Sigmoid colon (tissue), 6 donors: ENCODE measurements at regions not wholly inside any gene's neighbourhood (a gene's known extent, or its start where the extent isn't known, plus 50 kb on each side); places are given as distances from the start of the nearest gene placed in this dataset.

Experiments
- DNase-seq: peaks from one replicate; pipeline ENCODE4 v3.0.0-alpha.2; 2019
- H3K27ac ChIP-seq, 4 donors: fragments of 200-600 bp; sonication (generic); one replicate each; pipeline ENCODE4 v1.5.1; 2016 to 2019; ENCODE audit warnings: mild to moderate bottlenecking in 1 of 4
- H3K27me3 ChIP-seq, 3 donors: fragments of 200-600 bp; sonication (generic); one replicate each; pipeline ENCODE4 v1.5.1; 2019; ENCODE audit warnings: mild to moderate bottlenecking in 1 of 3
- H3K36me3 ChIP-seq, 4 donors: fragments of 200-600 bp; sonication (generic); one replicate each; pipeline ENCODE4 v1.5.1; 2016 to 2019
- H3K4me1 ChIP-seq, 4 donors: fragments of 200-600 bp; sonication (generic); one replicate each; pipeline ENCODE4 v1.5.1; 2017 to 2019
- H3K4me3 ChIP-seq, 4 donors: fragments of 200-600 bp; sonication (generic); one replicate each; pipeline ENCODE4 v1.5.1; 2017 to 2019; ENCODE audit warnings: mild to moderate bottlenecking in 2 of 4, moderate library complexity in 1 of 4
- H3K9me3 ChIP-seq, 4 donors: fragments of 200-600 bp in 3 of 4; sonication (generic) in 3 of 4; one replicate each; pipeline versions ENCODE4 v1.5.1 to v1.6.1; 2013 to 2019
- CTCF ChIP-seq, 4 experiments: fragments of 450-650 bp in 3 of 4; fragments of 200-600 bp in 1 of 4; IDR thresholded peaks; one replicate each; pipeline ENCODE4 v1.5.1; 2016 to 2019; ENCODE audit warnings: antibody characterized with exemption in 4 of 4, mild to moderate bottlenecking in 3 of 4, moderate library complexity in 2 of 4
- EP300 ChIP-seq, 4 donors: sonication (generic); formaldehyde crosslinking; IDR thresholded peaks; one replicate each; pipeline ENCODE4 v1.6.1; 2017; ENCODE audit warnings: antibody characterized with exemption in 4 of 4
- POLR2A ChIP-seq, 2 donors: fragments of 450-650 bp; IDR thresholded peaks; one replicate each; pipeline ENCODE4 v1.6.1; 2016; ENCODE audit warnings: antibody characterized with exemption in 2 of 2, mild to moderate bottlenecking in 2 of 2, moderate library complexity in 2 of 2
- POLR2AphosphoS5 ChIP-seq, 4 donors: sonication (generic); formaldehyde crosslinking; IDR thresholded peaks; one replicate each; pipeline ENCODE4 v1.6.1; 2017; ENCODE audit warnings: antibody characterized with exemption in 4 of 4
- WGBS, 2 donors: extraction: QIAGEN DNeasy Blood & Tissue Kit; methylation state at CpG; one replicate each; pipeline ENCODE4 v1.1.7; 2013; 5-methylcytosine and 5-hydroxymethylcytosine counted together
- intact Hi-C: fragments of 100-400 bp; cut with DNase I; formaldehyde crosslinking; loops from one replicate; pipeline ENCODE4 v1.15.1; 2023
- donor health status: healthy with polysubstance abuse.
- donor health status: healthy.

- intact Hi-C loops, result loop anchor here (5.0 kb wide), 2 partner anchors 182 to 588 kb away; no protein-coding TSS in a partner anchor
These were observed 301.7 kb upstream of the PITRM1 start for GRCh38 chr10:3474266-3474665.

GRCh38 chr10:3473271-3473670 lies 300.7 kb upstream of the PITRM1 start:
- WGBS, 2 donors, result 77 to 79% methylated on average over 9 of the region's 9 CpGs
- TF ChIP-seq CTCF (IDR thresholded peaks at IDR 0.05) (no peak), POLR2AphosphoS5 (IDR thresholded peaks at IDR 0.05) (no peak), POLR2A (IDR thresholded peaks at IDR 0.05) (no peak)
- no peaks in the 10 kb centered on the region for H3K9me3 ChIP-seq
- H3K4me1 ChIP-seq, result peaks cover 0 to 52% (median 47%) of the 10 kb centered on the region in 4 donors
- intact Hi-C loops, result loop anchor here (2.0 to 5.0 kb wide), 3 partner anchors 20 to 589 kb away; no protein-coding TSS in a partner anchor
- no peak for DNase-seq
- H3K27me3 ChIP-seq, result no peaks in the 10 kb centered on the region
- H3K36me3 ChIP-seq, result no peaks in the 10 kb centered on the region
- peak overlapping the region; percentile 85 to 91 (median 90) for H3K27ac ChIP-seq
- no peak overlapping the region for H3K4me3 ChIP-seq

More at GRCh38 chr10:3474266-3474665, 301.7 kb upstream of the PITRM1 start:
- no peak for DNase-seq
- no peak for TF ChIP-seq CTCF (IDR thresholded peaks at IDR 0.05)
- TF ChIP-seq POLR2AphosphoS5 (IDR thresholded peaks at IDR 0.05), result no peak
- no peak for TF ChIP-seq EP300 (IDR thresholded peaks at IDR 0.05)
- no peak for TF ChIP-seq POLR2A (IDR thresholded peaks at IDR 0.05)
- no peaks in the 10 kb centered on the region for H3K27me3 ChIP-seq
- peak overlapping the region in 2 of 4 donors; percentile 91 for H3K27ac ChIP-seq
- no peaks in the 10 kb centered on the region for H3K9me3 ChIP-seq
- WGBS, 2 donors, result 98% methylated on average over 8 of the region's 8 CpGs
- H3K36me3 ChIP-seq, result no peaks in the 10 kb centered on the region
- H3K4me3 ChIP-seq, result no peak overlapping the region
- H3K4me1 ChIP-seq, result peaks cover 0 to 42% (median 37%) of the 10 kb centered on the region in 4 donors

GRCh38 chr10:3472287-3473051 lies 299.9 kb upstream of the PITRM1 start:
- H3K4me1 ChIP-seq, result peaks cover 0 to 56% (median 55%) of the 10 kb centered on the region in 4 donors
- no peaks in the 10 kb centered on the region for H3K27me3 ChIP-seq
- peak overlapping the region; percentile 6 to 31 (median 27) for H3K4me3 ChIP-seq
- H3K27ac ChIP-seq, result peak overlapping the region; percentile 85 to 91 (median 90)
- WGBS, 2 donors, result 8 to 16% methylated on average over 16 of the region's 16 CpGs
- peak; percentile 80 for DNase-seq
- intact Hi-C loops, result loop anchor here (2.0 to 5.0 kb wide), 3 partner anchors 20 to 590 kb away; no protein-coding TSS in a partner anchor
- H3K9me3 ChIP-seq, result no peaks in the 10 kb centered on the region
- no peaks in the 10 kb centered on the region for H3K36me3 ChIP-seq
- TF ChIP-seq EP300 (IDR thresholded peaks at IDR 0.05) (peak in 2 of 4 donors; percentile 76 to 88), POLR2AphosphoS5 (IDR thresholded peaks at IDR 0.05) (peak; percentile 48 to 81 (median 66)), CTCF (IDR thresholded peaks at IDR 0.05) (no peak), POLR2A (IDR thresholded peaks at IDR 0.05) (no peak)

- TF ChIP-seq POLR2AphosphoS5 (IDR thresholded peaks at IDR 0.05), result no peak
- TF ChIP-seq CTCF (IDR thresholded peaks at IDR 0.05), result no peak
- no peak for TF ChIP-seq POLR2A (IDR thresholded peaks at IDR 0.05)
- no peak for TF ChIP-seq EP300 (IDR thresholded peaks at IDR 0.05)
- Histone ChIP-seq H3K27me3 (no peaks in the 10 kb centered on the region), H3K4me3 (peak overlapping the region in 2 of 4 donors; percentile 27 to 31), H3K9me3 (no peaks in the 10 kb centered on the region), H3K27ac (peak overlapping the region; percentile 85 to 91 (median 90)), H3K4me1 (peaks cover 0 to 62% (median 59%) of the 10 kb centered on the region in 4 donors), H3K36me3 (no peaks in the 10 kb centered on the region)
- WGBS, 2 donors, result 87 to 91% methylated on average over 8 of the region's 8 CpGs
- DNase-seq, result no peak
- intact Hi-C loops, result loop anchor here (2.0 to 5.0 kb wide), 3 partner anchors 21 to 590 kb away; no protein-coding TSS in a partner anchor
These were observed 299.3 kb upstream of the PITRM1 start for GRCh38 chr10:3471927-3472286.
